Stimulated activated CD4-positive, alpha-beta T cell treated with anti-CD3 and anti-CD28 coated beads, Interleukin-15, amount 100 ng/mL, for 48 hours (primary cell): ENCODE measurements at regions not wholly inside any gene's neighbourhood (a gene's known extent, or its start where the extent isn't known, plus 50 kb on each side); places are given as distances from the start of the nearest gene placed in this dataset.
A peak's percentile ranks its signal among the peaks of the same experiment; 100 is the strongest.

Experiments used
- DNase-seq, 2 donors: peaks; one replicate each; pipeline ENCODE4 v3.0.0-alpha.2; 2020; ENCODE audit warnings: low read depth in 2 of 2

- no peak for DNase-seq
Measured at GRCh38 chr6:40798069-40798770, 211.1 kb upstream of the LRFN2 start.

GRCh38 chr6:40796260-40797221 lies 209.4 kb upstream of the LRFN2 start:
- no peak for DNase-seq

GRCh38 chr6:40794586-40794985 lies 207.4 kb upstream of the LRFN2 start:
- no peak for DNase-seq

GRCh38 chr6:40792183-40792582 lies 205.0 kb upstream of the LRFN2 start:
- no peak for DNase-seq

- DNase-seq: no peak
Measured at GRCh38 chr6:40791004-40791403, 203.8 kb upstream of the LRFN2 start.

GRCh38 chr6:40788661-40789655 lies 201.8 kb upstream of the LRFN2 start:
- DNase-seq: peak in 1 of 2 donors; percentile 23

GRCh38 chr6:40782355-40782754 lies 195.2 kb upstream of the LRFN2 start:
- no peak for DNase-seq

- DNase-seq: no peak
Measured at GRCh38 chr6:40780637-40781036, 193.5 kb upstream of the LRFN2 start.

GRCh38 chr6:40779409-40779808 lies 192.2 kb upstream of the LRFN2 start:
- DNase-seq: no peak

GRCh38 chr6:40778918-40779317 lies 191.8 kb upstream of the LRFN2 start:
- DNase-seq: no peak

GRCh38 chr6:40778196-40778595 lies 191.0 kb upstream of the LRFN2 start:
- DNase-seq: no peak

GRCh38 chr6:40774932-40775331 lies 187.8 kb upstream of the LRFN2 start:
- no peak for DNase-seq

- DNase-seq: no peak
Measured at GRCh38 chr6:40770794-40771193, 183.6 kb upstream of the LRFN2 start.

GRCh38 chr6:40764726-40765125 lies 177.6 kb upstream of the LRFN2 start:
- DNase-seq: no peak

- no peak for DNase-seq
Measured at GRCh38 chr6:40762981-40763380, 175.8 kb upstream of the LRFN2 start.

GRCh38 chr6:40760887-40761286 lies 173.7 kb upstream of the LRFN2 start:
- DNase-seq: no peak

- no peak for DNase-seq
Measured at GRCh38 chr6:40759838-40760237, 172.7 kb upstream of the LRFN2 start.

GRCh38 chr6:40759264-40759663 lies 172.1 kb upstream of the LRFN2 start:
- DNase-seq: no peak

GRCh38 chr6:40755749-40756452 lies 168.7 kb upstream of the LRFN2 start:
- DNase-seq: no peak

GRCh38 chr6:40755046-40755681 lies 168.0 kb upstream of the LRFN2 start:
- no peak for DNase-seq
